Neuronal stem cell (in vitro differentiated cells): ENCODE measurements at regions not wholly inside any gene's neighbourhood (a gene's known extent, or its start where the extent isn't known, plus 50 kb on each side); places are given as distances from the start of the nearest gene placed in this dataset.

Experiments
- DNase-seq: peaks from one replicate; pipeline ENCODE4 v3.0.0-alpha.2; 2013; ENCODE audit warnings: low spot score
- H2AFZ ChIP-seq: one replicate; pipeline ENCODE4 v1.6.1; 2013; ENCODE audit warnings: mild to moderate bottlenecking, low read length, inconsistent platforms
- H2AK5ac ChIP-seq: 2 replicates; pipeline ENCODE4 v1.6.1; 2013; ENCODE audit warnings: low read depth, mild to moderate bottlenecking, inconsistent platforms, low read length, moderate library complexity, mixed read lengths
- H2BK120ac ChIP-seq: 2 replicates; pipeline ENCODE4 v1.6.1; 2013; ENCODE audit warnings: low read depth, mild to moderate bottlenecking, inconsistent platforms, low read length, moderate library complexity, mixed read lengths
- H2BK12ac ChIP-seq: one replicate; pipeline ENCODE4 v1.6.1; 2013; ENCODE audit warnings: low read length, inconsistent platforms
- H2BK15ac ChIP-seq: 2 replicates; pipeline ENCODE4 v1.6.1; 2013; ENCODE audit warnings: mild to moderate bottlenecking, low read length, inconsistent platforms, mixed read lengths
- H2BK5ac ChIP-seq: one replicate; pipeline ENCODE4 v1.6.1; 2013; ENCODE audit warnings: inconsistent platforms, mild to moderate bottlenecking, low read length, moderate library complexity
- H3K14ac ChIP-seq: one replicate; pipeline ENCODE4 v1.6.1; 2013; ENCODE audit warnings: low read length, inconsistent platforms
- H3K18ac ChIP-seq: 2 replicates; pipeline ENCODE4 v1.6.1; 2013; ENCODE audit warnings: low read length, inconsistent platforms
- H3K23ac ChIP-seq: 2 replicates; pipeline ENCODE4 v1.6.1; 2013; ENCODE audit warnings: low read depth, mild to moderate bottlenecking, mixed read lengths, low read length, inconsistent platforms; ENCODE audit not compliant: poor library complexity
- H3K27ac ChIP-seq: replicated peaks from 3 replicates; pipeline ENCODE4 v1.5.1; 2013; ENCODE audit warnings: low read length, inconsistent platforms
- H3K27me3 ChIP-seq, 3 experiments: 2 replicates each; pipeline ENCODE4 v1.6.1; 2013; ENCODE audit warnings: low read length in 3 of 3, mild to moderate bottlenecking in 2 of 3, inconsistent platforms in 1 of 3, low read depth in 1 of 3, mixed read lengths in 1 of 3, moderate library complexity in 1 of 3; ENCODE audit not compliant: control insufficient read depth in 3 of 3, insufficient read depth in 3 of 3
- H3K36me3 ChIP-seq, 2 donors: replicated peaks in 1 of 2; 2 replicates each; pipeline ENCODE4 v1.6.1; 2013; ENCODE audit warnings: low read length in 2 of 2; ENCODE audit not compliant: control insufficient read depth in 2 of 2, insufficient read depth in 2 of 2
- H3K4ac ChIP-seq: 2 replicates; pipeline ENCODE4 v1.6.1; 2013; ENCODE audit warnings: inconsistent platforms, mild to moderate bottlenecking, low read length, moderate library complexity
- H3K4me1 ChIP-seq, 2 donors: 1 replicate in 1 of 2; 2 replicates in 1 of 2; pipeline ENCODE4 v1.6.1; 2013; ENCODE audit warnings: low read length in 2 of 2, low read depth in 1 of 2; ENCODE audit not compliant: control insufficient read depth in 2 of 2, insufficient read depth in 1 of 2
- H3K4me2 ChIP-seq: one replicate; pipeline ENCODE4 v1.6.1; 2013; ENCODE audit warnings: mild to moderate bottlenecking, low read length, inconsistent platforms; ENCODE audit not compliant: insufficient read depth, poor library complexity, severe bottlenecking
- H3K4me3 ChIP-seq, 2 donors: 2 replicates each; pipeline ENCODE4 v1.5.1; 2013; ENCODE audit warnings: low read length in 2 of 2, mild to moderate bottlenecking in 2 of 2, inconsistent platforms in 1 of 2, moderate library complexity in 1 of 2
- H3K79me1 ChIP-seq: one replicate; pipeline ENCODE4 v1.6.1; 2013; ENCODE audit warnings: low read depth, mild to moderate bottlenecking, inconsistent platforms, low read length, moderate library complexity
- H3K9ac ChIP-seq: one replicate; pipeline ENCODE4 v1.6.1; 2013; ENCODE audit warnings: mild to moderate bottlenecking, low read depth, low read length, inconsistent platforms; ENCODE audit not compliant: poor library complexity
- H3K9me3 ChIP-seq, 2 donors: replicated peaks in 1 of 2; 2 replicates each; pipeline versions ENCODE3 to v1.6.1; 2013; ENCODE audit warnings: low read length in 2 of 2, mild to moderate bottlenecking in 2 of 2, inconsistent platforms in 1 of 2, low read depth in 1 of 2, mixed read lengths in 1 of 2, moderate library complexity in 1 of 2; ENCODE audit not compliant: control insufficient read depth in 2 of 2, insufficient read depth in 1 of 2
- H4K8ac ChIP-seq: one replicate; pipeline ENCODE4 v1.6.1; 2013; ENCODE audit warnings: low read depth, mild to moderate bottlenecking, inconsistent platforms, low read length, moderate library complexity
- H4K91ac ChIP-seq: one replicate; pipeline ENCODE4 v1.6.1; 2013; ENCODE audit warnings: low read length, low read depth, mild to moderate bottlenecking, inconsistent platforms; ENCODE audit not compliant: poor library complexity
- WGBS, 2 donors: extraction: QIAGEN DNeasy Blood & Tissue Kit; methylation state at CpG; one replicate each; pipeline ENCODE4 v1.1.7; 2013; ENCODE audit warnings: missing lambda C conversion rate in 2 of 2, mixed read lengths in 1 of 2; ENCODE audit not compliant: insufficient read length in 2 of 2, insufficient replicate concordance in 1 of 2; ENCODE audit errors: extremely low coverage in 2 of 2; 5-methylcytosine and 5-hydroxymethylcytosine counted together

DNA sequence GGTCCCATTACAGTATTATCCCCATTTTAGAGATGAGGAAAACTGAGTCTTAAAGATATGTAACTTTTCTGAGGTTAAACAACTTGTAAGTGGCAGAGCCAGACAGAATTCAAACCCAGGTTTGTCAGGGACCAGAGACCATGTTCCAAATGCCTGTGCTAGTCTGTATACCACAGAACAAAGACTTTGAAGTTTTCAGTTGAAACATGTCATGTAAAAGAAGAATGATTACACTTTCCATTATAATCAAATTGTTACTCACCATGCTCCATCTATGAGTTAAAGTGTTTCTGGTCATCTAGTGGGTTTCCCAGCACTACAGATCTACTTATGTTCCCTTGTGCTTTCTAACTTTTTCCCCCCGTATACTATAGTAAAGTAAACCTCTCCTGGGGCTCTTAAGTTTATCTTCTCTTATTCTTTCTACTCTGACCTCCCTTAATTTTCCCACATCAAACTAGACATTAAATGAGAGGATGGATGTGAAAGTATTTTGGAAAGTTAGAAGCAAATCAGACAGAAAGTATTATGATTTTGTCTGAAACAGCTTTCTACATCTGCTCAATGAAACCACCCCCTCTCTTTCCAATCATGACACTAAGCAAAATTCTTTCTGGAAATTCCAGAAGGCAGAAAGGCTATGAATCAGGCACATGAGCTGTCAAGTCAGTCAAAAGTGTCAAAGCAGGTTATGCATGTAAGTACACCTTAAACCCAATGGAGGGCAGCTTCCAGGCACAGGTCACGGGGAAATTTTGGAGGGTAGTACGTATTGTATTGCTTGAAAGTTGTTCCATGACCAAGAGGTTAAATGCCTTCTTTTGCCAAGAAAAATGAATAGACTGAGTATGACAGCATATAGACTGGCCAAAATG lies 132.7 kb upstream of the MAP3K7 start:
- Histone ChIP-seq H3K27me3 (peaks cover 0 to 6% (median 0%) of the 10 kb centered on the region in 3 experiments), H3K4me1 (peaks cover 0 to 2% of the 10 kb centered on the region in 2 donors), H3K23ac (no peak overlapping the region), H4K8ac (no peak overlapping the region), H3K36me3 (no peaks in the 10 kb centered on the region), H3K27ac (no peak overlapping the region), H2BK12ac (no peak overlapping the region), H3K79me1 (no peaks in the 10 kb centered on the region), H3K14ac (no peak overlapping the region), H3K4ac (no peak overlapping the region), H3K9me3 (no peaks in the 10 kb centered on the region), H3K18ac (no peak overlapping the region), H2BK15ac (no peak overlapping the region), H3K9ac (no peak overlapping the region), H2AK5ac (no peak overlapping the region), H3K4me3 (no peak overlapping the region), H4K91ac (no peak overlapping the region), H2BK120ac (no peak overlapping the region), H2BK5ac (no peak overlapping the region), H2AFZ (no peak overlapping the region), H3K4me2 (no peak overlapping the region)
- no peak for DNase-seq
- no CpG with 5 or more reads among the region's 3 CpGs for WGBS, 2 donors

DNA sequence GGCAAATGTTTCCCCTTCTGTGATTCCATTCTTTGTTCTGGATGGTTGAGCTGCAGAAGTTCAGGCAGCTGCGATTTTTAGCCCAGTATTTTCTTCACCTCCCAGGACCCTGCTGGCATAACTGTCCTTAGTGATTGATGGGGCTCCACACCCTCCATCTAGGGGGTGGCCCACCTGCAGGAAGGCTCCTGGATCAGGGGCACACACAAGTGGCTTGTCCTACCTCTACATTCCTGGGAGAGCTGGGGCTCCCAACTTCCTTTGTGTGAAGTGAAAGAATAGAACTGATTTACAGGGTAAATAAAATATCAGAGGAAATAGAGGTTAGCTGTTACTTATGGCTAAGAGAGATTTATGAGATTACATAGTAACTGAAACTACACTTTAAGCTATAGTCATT lies 129.5 kb upstream of the MAP3K7 start:
- H2BK120ac ChIP-seq = no peak overlapping the region
- DNase-seq = no peak

DNA sequence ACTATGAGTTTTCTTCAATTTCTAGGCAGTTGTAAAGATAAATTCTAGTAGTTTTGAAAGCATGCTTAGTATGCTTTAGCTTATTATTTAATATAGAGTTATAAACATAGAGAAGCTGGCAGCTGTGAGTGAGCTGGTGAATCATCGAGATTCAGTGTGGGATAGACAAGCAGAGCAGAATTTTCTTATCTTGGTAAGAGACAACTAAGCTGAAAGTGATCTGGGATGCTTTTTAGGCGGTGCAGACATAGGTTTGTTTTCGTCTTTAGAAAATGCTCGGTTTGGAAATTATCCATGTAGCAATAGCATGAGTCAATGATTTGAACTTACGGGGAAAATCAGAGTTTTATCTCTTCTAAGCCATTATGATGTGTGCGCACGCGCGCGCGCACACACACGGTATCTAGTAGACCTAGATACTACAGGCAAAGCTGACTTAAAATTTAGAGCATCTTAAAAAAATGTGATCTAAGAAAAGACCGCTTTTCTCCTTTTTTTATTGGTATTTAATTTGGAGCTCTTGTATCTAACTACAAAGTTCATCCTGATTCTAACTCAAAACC lies 128.3 kb upstream of the MAP3K7 start:
- peaks cover 0 to 2% of the 10 kb centered on the region in 2 donors for H3K4me1 ChIP-seq
- H3K23ac ChIP-seq = no peak overlapping the region
- no peak overlapping the region for H2BK5ac ChIP-seq
- H3K79me1 ChIP-seq = no peaks in the 10 kb centered on the region
- H3K36me3 ChIP-seq = no peaks in the 10 kb centered on the region
- no peaks in the 10 kb centered on the region for H3K9me3 ChIP-seq
- no peak overlapping the region for H4K8ac ChIP-seq
- no peak overlapping the region for H3K14ac ChIP-seq
- no peak overlapping the region for H2AFZ ChIP-seq
- no peak overlapping the region for H3K4me3 ChIP-seq
- no peak overlapping the region for H2BK120ac ChIP-seq
- no peak overlapping the region for H3K4me2 ChIP-seq
- H4K91ac ChIP-seq = no peak overlapping the region
- no peak overlapping the region for H3K4ac ChIP-seq
- H2AK5ac ChIP-seq = no peak overlapping the region
- H2BK12ac ChIP-seq = no peak overlapping the region
- H3K27me3 ChIP-seq = peaks cover 0 to 6% (median 0%) of the 10 kb centered on the region in 3 experiments
- H3K27ac ChIP-seq = no peak overlapping the region
- H3K18ac ChIP-seq = no peak overlapping the region
- WGBS, 2 donors = no CpG with 5 or more reads among the region's 13 CpGs
- H2BK15ac ChIP-seq = no peak overlapping the region
- no peak overlapping the region for H3K9ac ChIP-seq
- no peak for DNase-seq

More for the DNA sequence above, 129.5 kb upstream of the MAP3K7 start:
- Histone ChIP-seq H3K79me1 (no peaks in the 10 kb centered on the region), H3K4me2 (no peak overlapping the region), H3K9ac (no peak overlapping the region), H3K4me3 (no peak overlapping the region), H2AFZ (no peak overlapping the region), H4K91ac (no peak overlapping the region), H4K8ac (no peak overlapping the region), H2AK5ac (no peak overlapping the region), H3K36me3 (no peaks in the 10 kb centered on the region), H3K18ac (no peak overlapping the region), H3K14ac (no peak overlapping the region), H3K4ac (no peak overlapping the region), H2BK5ac (no peak overlapping the region), H3K27me3 (peaks cover 0 to 6% (median 0%) of the 10 kb centered on the region in 3 experiments), H2BK15ac (no peak overlapping the region), H2BK12ac (no peak overlapping the region), H3K9me3 (no peaks in the 10 kb centered on the region), H3K4me1 (peaks cover 0 to 2% of the 10 kb centered on the region in 2 donors), H3K23ac (no peak overlapping the region), H3K27ac (no peak overlapping the region)
- WGBS, 2 donors = no CpG with 5 or more reads among the region's 1 CpG

DNA sequence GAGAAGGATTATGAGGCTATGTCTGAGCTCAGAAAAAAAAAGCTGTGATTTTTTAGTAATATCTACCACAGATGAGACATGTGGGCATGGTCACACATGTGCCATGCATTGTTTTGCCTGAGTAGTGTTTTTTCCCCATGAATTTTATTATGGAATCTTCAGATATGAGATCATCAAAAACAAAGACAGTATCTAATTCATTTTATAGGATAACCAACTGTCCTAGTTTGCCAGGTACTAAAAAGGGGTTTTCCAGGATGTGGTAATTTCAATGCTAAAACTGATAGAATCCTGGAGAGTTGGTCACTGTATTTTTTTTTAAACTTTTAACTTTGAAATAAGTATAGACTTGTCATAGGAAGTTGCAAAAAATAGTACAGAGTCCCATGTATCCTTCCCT lies 127.4 kb upstream of the MAP3K7 start:
- no peak overlapping the region for H4K91ac ChIP-seq
- H3K14ac ChIP-seq = no peak overlapping the region
- H2BK12ac ChIP-seq = no peak overlapping the region
- no peaks in the 10 kb centered on the region for H3K79me1 ChIP-seq
- no peak overlapping the region for H3K9ac ChIP-seq
- peaks cover 0 to 2% of the 10 kb centered on the region in 2 donors for H3K4me1 ChIP-seq
- no peaks in the 10 kb centered on the region for H3K36me3 ChIP-seq
- no peak overlapping the region for H2BK120ac ChIP-seq
- H2BK15ac ChIP-seq = no peak overlapping the region
- H3K4me3 ChIP-seq = no peak overlapping the region
- H3K27ac ChIP-seq = no peak overlapping the region
- peaks cover 0 to 6% (median 0%) of the 10 kb centered on the region in 3 experiments for H3K27me3 ChIP-seq
- DNase-seq = no peak
- H3K18ac ChIP-seq = no peak overlapping the region
- no peak overlapping the region for H3K4me2 ChIP-seq
- no peaks in the 10 kb centered on the region for H3K9me3 ChIP-seq
- H2BK5ac ChIP-seq = no peak overlapping the region
- no peak overlapping the region for H2AK5ac ChIP-seq
- no peak overlapping the region for H4K8ac ChIP-seq
- no peak overlapping the region for H2AFZ ChIP-seq
- H3K4ac ChIP-seq = no peak overlapping the region
- no peak overlapping the region for H3K23ac ChIP-seq
